HG02973 (cell line): ENCODE measurements at regions not wholly inside any gene's neighbourhood (a gene's known extent, or its start where the extent isn't known, plus 50 kb on each side); places are given as distances from the start of the nearest gene placed in this dataset.
"Not testable (repeated sequence)": the region's sequence is repeated elsewhere in the genome, so short reads cannot be mapped to it uniquely, and the experiment has no call there.

Source experiments
- ATAC-seq: cut with Tn5 transposase; IDR thresholded peaks from one replicate; pipeline ENCODE4 v1.9.1; 2021; ENCODE audit warnings: moderate library complexity; ENCODE audit not compliant: unreplicated experiment

GRCh38 chr10:107986571-107986970, 822.1 kb upstream of the SORCS1 start:
- ATAC-seq: no peak

GRCh38 chr10:107984581-107984980, 820.1 kb upstream of the SORCS1 start:
- ATAC-seq: no peak

- ATAC-seq: no peak
Observed at GRCh38 chr10:107984149-107984548, 819.6 kb upstream of the SORCS1 start.

DNA sequence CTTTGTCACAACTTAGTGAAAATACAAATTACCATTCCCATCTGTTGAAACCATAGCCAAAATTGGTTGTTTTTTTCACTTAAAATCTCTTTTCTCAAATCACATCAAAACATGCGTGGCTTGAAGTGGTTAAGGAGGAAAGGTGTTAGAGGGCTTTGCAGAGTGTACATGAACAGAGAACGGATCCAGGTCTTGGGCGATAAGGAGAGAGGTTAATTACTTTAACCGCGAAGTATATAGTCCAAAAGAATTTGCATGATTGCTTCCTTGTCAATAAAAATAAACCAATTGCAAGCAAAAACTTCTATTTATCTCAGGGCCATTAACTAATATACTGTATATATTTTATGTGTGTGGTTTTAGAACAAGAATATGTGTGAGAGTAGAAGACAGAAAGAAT, 813.9 kb upstream of the SORCS1 start:
- ATAC-seq: no peak

DNA sequence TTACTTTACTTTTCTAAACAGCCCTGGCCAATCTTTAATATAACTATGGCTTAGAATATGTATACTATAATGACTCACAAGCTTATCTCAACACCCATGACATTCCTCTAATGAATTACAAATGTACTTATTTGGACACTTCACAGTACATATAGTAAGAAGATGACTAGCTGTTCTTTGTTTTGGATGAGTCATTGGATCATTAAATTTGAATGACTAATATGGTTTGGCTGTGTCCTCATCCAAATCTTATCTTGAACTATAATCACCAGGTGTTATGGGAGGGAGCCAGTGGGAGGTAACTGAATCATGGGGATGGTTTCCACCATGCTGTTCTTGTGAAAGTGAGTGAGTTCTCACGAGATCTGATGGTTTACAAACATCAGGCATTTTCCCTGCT, 807.5 kb upstream of the SORCS1 start:
- ATAC-seq: no peak

DNA sequence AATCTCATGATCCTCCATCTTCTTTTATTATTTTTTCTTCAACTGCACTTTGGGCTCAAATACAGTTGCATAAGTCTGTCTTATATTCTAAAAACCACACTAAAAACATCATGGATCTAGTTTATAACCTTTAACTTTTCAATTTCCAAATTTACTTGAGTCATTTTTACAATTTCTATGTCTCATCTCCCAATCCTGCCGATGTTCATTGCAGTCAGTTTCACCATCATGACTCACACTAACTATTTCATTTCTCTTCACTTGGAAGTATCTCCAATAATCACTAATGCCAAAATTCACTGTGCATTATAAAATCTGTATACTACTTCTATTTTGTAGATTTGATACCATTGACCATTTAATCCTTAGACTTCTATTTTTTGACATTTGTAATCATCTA, 806.9 kb upstream of the SORCS1 start:
- no peak for ATAC-seq

- ATAC-seq: no peak
Observed at GRCh38 chr10:107970512-107970911, 806.0 kb upstream of the SORCS1 start.

- ATAC-seq: no peak
Observed at GRCh38 chr10:107969936-107970335, 805.4 kb upstream of the SORCS1 start.

DNA sequence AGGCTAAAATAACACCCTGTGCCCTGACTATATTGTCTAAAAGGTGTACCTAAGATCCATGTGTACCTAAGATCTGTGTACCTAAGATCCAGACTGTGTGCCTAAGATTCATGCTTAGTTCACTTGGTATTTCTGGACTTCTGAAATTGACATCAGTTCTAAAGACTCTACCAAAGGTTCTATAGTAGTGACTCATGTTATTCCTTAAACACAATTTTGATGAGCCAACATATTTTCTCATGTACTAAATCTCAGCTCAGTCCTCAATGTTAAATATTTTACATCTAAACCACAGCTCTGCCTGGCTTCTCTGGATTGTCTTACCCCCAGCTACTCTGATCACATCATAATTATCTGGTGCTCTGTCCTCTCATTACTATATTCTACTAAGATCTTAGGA, 802.3 kb upstream of the SORCS1 start:
- no peak for ATAC-seq

DNA sequence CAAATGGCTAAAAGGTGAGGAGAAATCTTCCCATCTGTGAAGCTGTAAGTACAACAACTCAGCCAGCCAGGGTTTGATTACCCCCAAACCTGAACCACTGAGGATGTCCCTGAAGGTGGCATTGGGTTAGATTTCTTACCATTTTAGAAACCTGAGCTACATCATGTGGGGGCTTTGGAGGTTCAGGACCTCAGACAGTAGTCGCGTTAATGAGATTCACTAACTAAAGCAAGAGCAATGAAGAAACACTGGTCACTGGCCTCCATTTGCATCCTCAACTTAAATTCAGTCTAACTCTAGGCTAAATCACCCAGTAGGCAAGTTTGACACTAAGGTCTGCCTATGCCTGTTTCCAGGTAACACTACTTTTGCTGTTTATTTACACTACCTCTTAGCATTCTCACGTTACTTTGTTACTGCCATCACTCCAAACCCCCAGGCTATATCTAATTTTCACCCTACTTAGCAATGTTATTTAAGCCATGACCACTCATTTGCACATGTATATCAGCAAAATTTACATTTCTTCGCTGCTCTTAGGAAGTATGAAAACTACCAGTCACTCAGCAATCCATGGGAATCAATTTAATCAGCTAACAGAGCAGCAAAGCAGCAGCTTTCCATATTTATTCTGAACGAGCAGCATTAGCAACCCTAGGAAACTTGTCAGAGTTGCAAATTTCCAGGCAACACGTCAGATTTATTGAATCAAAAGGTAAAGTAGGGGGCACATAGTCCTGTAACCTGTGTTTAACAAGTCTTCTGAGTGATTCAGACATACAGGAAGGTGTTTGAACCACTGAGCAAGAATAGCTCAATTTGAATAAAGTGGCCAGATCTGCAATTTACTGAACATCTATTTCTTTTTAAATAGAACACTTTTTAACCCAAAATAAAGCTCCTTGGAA, 788.4 kb upstream of the SORCS1 start:
- no peak for ATAC-seq

DNA sequence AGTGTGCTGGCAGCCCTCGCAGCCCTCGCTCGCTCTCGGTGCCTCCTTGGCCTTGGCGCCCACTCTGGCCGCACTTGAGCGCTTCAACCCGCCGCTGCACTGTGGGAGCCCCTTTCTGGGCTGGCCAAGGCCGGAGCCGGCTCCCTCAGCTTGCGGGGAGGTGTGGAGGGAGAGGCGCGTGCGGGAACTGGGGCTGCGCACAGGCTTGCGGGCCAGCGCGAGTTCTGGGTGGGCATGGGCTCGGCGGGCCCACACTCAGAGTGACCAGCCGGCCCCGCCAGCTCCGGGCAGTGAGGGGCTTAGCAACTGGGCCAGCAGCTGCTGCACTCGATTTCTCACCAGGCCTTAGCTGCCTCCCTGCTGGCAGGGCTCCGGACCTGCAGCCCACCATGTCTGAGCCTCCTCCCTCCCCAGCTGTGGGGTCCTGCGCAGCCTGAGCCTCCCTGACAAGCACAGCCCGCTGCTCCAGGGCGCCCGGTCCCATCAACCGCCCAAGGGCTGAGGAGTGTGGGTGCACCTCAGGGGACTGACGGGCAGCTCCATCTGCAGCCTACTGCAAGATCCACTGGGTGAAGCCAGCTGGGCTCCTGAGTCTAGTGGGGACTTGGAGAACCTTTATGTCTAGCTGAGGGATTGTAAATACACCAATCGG, 786.0 kb upstream of the SORCS1 start:
- not testable (repeated sequence) for ATAC-seq

- ATAC-seq: no peak
Observed at GRCh38 chr10:107942826-107943225, 778.3 kb upstream of the SORCS1 start.

DNA sequence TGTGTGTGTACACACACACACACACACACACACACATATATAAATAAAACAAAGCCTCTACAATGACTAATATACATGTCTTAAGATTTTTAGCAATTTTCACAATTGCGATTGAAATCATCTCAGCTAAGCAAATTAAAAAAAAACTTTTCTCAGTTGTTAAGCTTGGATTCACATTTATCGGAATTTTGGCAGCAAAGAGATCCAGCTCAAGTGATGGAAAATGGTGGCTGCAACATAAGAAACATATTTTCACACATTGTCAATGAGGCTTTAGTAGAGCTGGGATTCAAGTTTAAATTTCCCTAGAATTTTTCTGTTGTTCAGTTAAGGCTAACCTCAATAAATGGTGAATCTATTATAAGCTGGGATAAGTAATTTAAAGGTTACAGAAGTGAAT, 768.6 kb upstream of the SORCS1 start:
- ATAC-seq: no peak

DNA sequence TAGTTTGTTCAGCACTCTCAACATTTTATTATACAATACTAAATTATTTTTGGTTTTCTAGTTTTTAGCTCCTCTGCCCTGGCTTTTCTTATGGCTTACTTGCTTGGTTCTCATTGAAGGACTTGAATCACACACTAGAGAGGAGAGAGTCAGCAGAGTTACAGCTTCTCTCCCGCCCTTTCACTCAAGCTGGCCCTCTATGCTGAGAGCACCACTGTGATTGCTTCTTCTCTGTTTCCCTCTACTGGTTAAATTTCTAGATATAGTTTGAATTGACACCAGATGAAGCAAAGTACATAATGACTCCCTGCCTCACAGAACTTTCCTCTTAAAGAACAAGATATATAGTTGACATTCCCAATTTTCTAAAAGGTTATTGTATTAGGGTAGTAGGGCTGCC, 767.3 kb upstream of the SORCS1 start:
- ATAC-seq: no peak

- no peak for ATAC-seq
Observed at GRCh38 chr10:107930037-107930436, 765.5 kb upstream of the SORCS1 start.

DNA sequence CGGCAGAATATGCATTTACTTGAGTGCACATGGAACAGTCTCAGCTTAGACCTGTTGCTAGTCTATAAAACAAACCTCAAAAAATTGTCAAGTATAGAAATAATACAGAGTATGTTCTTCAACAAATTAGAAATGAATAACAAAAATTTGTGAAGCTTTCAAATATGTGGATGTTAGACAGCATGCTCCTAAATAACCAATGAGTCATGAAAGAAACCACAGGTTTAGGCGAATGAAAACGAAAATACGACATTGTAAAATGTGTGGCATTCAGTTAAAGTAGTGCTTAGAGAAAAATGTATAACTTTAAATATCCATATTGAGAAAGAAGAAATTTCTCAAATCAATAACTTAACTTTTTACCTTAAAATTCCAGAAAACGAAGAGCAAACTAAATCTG, 760.0 kb upstream of the SORCS1 start:
- ATAC-seq: no peak

DNA sequence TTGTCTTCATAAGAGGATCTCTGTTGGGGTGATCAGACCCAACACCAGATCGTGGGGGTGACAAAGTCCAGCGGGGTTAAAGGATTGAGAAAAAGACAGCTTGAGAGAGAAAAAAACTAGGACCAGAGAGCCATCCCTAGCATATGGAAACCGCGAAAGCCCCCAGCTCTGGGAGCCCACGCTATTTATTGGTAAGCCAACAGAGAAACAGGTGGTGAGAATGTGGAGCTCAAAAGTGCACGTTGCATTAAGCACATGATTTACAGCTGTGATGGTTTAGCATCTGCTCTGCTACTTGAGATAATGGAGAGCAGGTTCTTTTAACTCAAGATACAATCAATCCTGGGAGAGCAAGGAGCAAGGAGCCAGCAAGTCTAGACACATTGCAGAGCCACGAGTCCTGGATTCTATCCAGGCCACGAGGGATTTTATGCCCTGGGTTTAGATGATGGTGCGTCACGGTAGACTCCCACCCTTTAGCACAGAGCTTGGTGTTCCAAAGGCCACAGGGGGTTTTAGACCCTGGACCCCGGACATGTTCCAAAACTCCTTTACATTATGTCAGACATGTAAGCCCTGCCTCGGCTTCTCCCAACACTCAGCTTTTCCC, 755.2 kb upstream of the SORCS1 start:
- no peak for ATAC-seq

- no peak for ATAC-seq
Observed at GRCh38 chr10:107918171-107918570, 753.7 kb upstream of the SORCS1 start.

DNA sequence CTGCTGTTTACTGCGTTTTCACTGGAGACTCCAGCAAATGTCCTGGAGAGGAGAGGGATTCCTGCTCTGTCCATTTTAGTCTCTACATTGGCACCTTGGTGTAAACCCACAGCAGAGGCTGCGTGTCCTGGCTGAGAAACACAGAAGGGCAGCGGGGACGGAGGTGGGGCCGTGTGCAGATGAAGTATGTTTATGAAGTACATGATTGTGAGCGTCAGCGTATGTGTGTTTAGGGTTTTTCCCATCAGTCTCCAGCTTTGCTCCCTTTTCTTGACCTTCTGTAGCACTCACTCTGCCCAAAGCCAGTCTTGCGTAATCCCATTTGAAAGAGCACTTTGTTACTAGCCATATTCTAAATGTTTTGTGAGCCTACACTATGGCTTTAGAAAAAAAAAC, 750.7 kb upstream of the SORCS1 start:
- ATAC-seq: no peak

DNA sequence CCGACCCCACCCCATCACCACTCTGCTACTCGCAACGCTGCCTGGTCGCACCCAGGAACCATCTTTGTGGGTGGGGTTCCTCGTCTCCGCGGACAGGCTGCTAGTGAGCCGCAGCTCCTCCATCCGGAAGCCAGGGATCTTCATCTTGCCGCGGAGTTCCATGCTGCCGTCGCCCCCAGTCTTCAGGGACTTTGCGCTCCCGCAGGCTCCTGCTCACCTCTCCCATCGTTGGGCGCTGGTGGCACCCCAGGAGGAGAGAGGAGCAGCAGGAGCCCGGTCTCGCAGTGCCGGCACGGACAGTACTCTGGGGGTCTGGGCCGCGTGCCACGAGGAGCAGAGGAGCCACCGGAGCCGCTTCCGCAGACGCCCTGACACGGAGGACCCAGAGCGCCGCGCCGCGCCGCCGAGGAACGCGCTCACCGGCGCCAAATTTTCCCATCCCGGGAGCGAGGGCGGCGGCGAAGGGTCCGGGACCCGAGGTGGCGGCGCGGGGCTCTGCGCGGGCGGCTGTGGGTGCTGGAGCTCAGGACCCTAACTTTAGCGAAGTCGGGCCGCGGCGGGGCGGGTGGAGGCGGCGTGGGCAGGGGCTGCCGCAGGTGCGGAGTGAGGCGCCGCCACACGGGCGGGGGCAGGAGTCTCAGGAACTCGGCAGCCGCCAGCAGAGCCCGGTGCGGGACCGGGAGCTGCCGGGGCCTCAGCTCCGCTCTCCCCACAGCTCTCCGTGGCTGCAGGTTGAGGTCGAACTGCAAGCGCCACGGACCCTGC, 750.1 kb upstream of the SORCS1 start:
- ATAC-seq: no peak
